HG03469 (cell line): ENCODE measurements at regions not wholly inside any gene's neighbourhood (a gene's known extent, or its start where the extent isn't known, plus 50 kb on each side); places are given as distances from the start of the nearest gene placed in this dataset.

Experiments used
- ATAC-seq: cut with Tn5 transposase; IDR thresholded peaks from one replicate; pipeline ENCODE4 v1.9.1; 2021; ENCODE audit warnings: mild to moderate bottlenecking, moderate library complexity, moderate number of reproducible peaks; ENCODE audit not compliant: unreplicated experiment

DNA sequence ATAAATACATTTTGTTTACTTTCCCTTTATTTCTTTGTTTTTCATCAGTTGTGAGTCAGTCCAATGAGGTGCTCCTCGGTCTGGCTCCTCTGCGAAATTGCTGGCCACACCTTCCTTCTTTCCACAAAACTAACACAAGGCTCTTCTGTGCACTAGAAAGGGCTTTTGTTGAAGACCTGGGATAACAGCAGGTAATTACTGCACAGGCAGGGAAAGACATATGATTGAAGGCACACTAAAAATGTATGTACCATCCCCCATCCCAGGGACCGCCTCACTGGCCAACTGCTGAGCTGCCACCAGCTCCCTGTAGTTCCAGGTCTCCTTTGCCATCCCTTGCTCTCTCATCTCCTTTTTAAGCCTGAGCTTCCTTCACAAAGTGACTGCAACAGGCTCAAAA is 180.5 kb downstream of the EFNB2 start:
- ATAC-seq: no peak

DNA sequence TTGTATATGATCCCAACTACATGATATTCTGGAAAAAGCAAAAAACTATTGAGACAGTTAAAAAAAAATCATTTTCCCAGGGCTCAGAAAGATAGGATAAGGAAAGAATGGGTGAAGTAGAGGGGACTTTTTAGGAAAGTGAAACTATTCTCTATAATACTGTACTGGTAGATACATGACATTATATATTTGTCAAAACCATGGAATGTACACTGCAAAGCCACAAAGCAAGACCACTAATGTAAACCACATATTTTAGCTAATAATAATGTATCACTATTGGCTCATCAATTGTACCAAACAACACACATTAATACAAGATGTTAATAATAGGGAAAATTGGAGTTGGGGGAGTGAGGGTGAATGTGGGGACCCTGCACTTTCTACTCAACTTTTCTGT is 182.6 kb downstream of the EFNB2 start:
- no peak for ATAC-seq

GRCh38 chr13:106351251-106351650 is 184.2 kb downstream of the EFNB2 start:
- ATAC-seq: no peak

DNA sequence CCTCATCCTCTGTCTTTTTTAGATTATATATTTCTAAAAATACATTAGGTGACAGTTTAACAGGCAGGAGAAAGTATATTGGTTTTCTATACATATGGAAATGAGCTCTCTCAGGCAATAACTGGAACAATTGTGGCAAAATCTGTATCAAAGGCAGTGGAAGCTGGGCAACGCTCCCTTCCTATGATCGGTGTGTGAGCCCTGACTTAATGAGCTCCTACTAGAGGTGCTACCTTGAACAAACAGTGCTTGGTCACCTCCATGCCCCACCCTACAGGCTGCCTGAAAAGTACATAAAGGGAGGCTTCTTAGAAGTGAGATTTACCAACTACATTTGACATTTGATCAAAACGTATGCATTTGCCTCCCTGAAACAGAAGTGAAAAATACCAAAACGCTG is 185.3 kb downstream of the EFNB2 start:
- no peak for ATAC-seq

- ATAC-seq: no peak
These were observed 186.2 kb downstream of the EFNB2 start for GRCh38 chr13:106349080-106349931.

DNA sequence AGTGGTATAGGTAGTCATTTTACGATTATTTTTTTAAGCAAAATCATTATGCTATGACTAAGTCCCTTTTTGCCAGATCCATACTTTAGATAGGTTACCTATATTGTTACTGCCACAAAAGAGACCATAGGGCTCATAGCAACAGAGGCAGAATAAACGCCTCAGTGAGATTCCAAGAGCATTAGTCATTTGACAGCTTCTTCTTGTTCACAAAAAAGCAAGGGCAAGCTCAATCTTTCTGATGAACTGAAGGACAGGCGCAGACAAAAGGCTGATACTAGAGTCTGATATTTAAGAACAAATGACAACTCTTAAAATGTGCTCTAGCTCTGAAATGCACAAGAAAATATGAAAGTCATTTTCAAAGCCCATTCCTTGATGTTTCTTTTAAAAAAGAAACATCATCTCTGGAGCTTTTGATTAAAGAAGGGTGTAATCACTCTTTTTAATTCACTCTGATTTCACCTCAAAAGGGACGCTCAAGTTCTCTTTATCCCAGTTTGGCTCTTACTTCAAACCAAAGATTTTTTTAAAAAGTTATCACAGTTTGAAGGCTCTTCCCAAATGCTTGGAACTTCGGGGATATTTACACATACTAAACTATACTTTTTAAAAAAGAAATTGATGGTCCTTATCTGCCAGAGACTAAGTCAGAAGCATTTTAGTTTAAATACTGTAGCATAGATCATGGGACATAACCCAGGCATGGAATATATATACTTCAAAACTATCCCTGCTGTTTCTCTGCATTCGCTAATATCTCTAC is 187.2 kb downstream of the EFNB2 start:
- ATAC-seq: no peak

- ATAC-seq: no peak
These were observed 191.1 kb downstream of the EFNB2 start for GRCh38 chr13:106344342-106344741.

GRCh38 chr13:106343836-106344235 is 191.6 kb downstream of the EFNB2 start:
- ATAC-seq: no peak

GRCh38 chr13:106340249-106340648 is 195.2 kb downstream of the EFNB2 start:
- no peak for ATAC-seq

GRCh38 chr13:106337096-106337850 is 198.2 kb downstream of the EFNB2 start:
- no peak for ATAC-seq

DNA sequence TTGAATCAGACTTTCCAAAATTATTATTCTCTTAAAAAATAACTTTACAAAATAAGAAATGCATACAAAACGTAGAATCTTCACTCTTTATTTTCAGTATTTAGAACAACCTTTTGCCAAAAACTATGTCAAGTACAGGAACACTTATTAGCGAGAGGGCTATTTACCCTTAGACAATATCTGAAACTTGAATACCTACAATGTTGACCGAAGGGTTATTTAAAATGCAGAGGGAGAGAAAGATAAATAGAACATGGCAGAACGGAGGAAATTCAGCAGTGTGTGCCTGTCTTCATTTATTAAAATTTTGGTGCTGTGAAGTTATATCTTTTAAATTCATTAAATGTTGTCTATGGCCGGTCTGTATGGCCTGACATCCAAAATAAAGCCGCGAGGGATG is 198.8 kb downstream of the EFNB2 start:
- ATAC-seq: no peak

DNA sequence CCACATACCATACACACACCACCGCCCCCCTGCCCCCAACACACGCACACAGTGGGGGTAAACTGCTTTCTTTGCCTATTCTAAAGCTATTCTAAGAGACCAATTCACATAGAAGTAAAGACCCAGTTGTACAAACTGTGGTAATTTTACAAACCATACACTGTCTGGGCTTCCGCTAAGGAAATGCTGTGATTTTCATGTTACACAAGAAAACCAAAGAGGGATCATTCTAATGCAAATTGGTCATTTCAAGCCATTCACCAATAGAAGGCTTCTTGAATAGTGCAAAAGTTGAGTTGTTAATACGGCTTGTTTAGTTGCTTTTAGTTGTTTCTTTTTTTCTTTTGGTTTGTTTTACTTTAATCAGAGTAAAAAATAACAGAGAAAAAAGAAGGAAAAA is 202.8 kb downstream of the EFNB2 start:
- no peak for ATAC-seq

GRCh38 chr13:106331116-106331515 is 204.3 kb downstream of the EFNB2 start:
- no peak for ATAC-seq

- ATAC-seq: no peak
These were observed 205.5 kb downstream of the EFNB2 start for GRCh38 chr13:106329941-106330340.

DNA sequence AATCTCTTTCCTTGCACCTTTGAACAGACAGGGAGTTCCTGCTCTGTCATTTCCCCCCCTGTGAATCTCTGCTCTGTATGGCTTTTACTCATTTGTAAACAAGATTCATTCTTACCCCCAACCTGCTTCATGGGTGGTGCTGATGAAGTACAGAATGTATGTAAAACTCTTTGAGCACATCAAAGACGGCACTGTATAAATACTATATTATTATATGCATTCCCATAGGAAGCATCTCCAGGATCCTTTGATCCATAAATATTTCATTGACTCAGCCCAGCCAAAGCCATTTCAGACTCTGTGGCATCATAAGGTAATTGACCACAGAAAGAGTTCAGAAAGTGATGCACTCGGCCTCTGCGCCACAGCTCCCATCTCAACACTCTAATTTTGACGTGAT is 208.7 kb downstream of the EFNB2 start:
- ATAC-seq: no peak

- no peak for ATAC-seq
These were observed 211.0 kb downstream of the EFNB2 start for GRCh38 chr13:106324444-106324843.

DNA sequence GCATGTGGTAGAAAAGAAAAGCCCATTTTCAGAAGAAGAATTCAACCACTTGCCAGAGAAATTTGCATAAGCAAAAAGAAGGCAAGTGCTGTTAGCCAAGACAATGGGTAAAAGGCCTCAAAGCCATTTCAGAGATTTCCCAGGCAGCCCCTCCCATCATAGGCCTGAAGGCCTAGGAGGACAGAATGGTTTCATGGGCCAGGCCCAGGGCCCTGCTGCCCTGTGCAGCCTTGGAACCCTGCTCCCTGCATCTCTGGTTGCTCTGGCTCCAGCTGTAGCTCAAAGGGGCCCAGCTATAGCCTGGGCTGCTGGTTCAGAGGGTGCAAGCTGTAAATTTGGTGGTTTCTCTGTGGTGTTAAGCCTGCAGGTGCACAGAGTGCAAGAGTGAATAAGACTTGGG is 212.8 kb downstream of the EFNB2 start:
- ATAC-seq: no peak

DNA sequence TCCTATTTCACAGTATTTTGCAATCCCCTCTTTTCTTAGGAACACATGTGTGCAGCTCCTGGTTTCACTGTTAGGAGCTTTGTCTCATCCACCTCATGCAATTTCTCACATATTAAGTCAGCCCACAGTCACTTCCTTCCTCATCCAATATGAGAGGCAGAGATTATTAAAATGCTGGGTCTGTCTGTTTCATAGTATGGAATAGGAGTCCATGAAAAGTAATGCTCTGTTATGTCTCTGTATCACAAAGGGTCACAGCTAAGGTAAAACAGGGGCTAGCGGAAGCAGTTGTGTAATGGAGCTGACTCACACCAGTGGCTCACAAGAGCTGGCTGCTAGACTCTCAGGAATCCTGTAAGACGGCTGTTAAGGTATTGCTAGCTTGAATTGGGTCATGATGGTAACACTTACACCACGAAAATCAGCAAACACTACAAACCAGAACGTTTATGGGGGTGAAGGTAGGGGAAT is 216.5 kb downstream of the EFNB2 start:
- no peak for ATAC-seq

- no peak for ATAC-seq
These were observed 221.0 kb downstream of the EFNB2 start for GRCh38 chr13:106314417-106314816.

DNA sequence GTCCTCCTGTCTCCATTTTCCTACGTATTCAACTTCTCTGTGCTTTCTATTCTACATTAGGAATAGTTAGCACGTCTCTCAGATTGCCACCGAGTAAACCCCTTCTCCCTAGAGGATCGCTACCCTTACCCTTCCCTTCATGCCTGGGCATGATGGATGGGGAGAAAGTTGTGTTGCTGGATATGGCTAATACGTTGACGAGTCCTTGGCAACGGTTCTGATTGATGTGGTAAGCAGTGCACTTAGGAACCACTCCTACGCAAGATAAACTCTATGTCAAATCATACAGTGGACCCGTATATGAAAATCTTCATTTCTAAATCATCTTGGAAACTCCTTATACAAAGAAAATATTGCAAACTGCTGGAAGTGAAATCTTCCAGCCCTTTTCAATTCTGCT is 224.5 kb downstream of the EFNB2 start:
- no peak for ATAC-seq

DNA sequence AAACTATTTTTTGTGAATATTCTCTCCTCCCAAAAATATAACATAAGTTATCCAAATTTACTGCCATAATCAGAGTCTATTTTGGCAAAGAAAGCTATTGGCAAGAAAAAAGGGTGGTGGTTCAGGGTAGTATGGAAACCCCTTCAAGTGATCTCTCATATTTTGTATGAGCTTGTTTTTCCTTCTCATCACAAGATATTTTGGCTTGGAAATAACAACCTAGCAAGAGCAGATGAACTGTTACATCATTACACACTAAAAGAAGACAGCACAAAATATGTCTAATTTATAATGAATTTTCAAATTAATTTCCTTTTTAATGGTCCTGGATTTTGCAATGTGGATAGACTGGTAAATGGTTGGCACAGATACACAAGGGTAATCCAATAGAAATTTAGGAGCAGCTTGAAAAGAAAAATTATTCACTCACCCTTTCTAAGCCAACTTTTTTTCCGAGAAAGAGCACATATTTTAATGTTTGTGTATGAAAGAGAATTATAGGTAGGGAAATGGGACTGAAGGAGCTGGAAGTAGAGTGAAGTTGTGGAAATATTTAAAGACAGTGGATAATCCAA is 225.1 kb downstream of the EFNB2 start:
- no peak for ATAC-seq
